SU-DHL-6 (cell line): ENCODE measurements at regions not wholly inside any gene's neighbourhood (a gene's known extent, or its start where the extent isn't known, plus 50 kb on each side); places are given as distances from the start of the nearest gene placed in this dataset.

Experiments used
- H2AFZ ChIP-seq: fragments of 200-600 bp; sonication (generic); 2 replicates; pipeline ENCODE4 v1.6.1; 2014; ENCODE audit warnings: low read depth, mild to moderate bottlenecking, moderate library complexity, mixed read lengths, antibody characterized with exemption, low read length; ENCODE audit not compliant: severe bottlenecking
- H3F3A ChIP-seq: fragments of 200-600 bp; shearing (Covaris generic); 2 replicates; pipeline ENCODE4 v1.6.0; 2016; ENCODE audit warnings: antibody characterized with exemption, mild to moderate bottlenecking; ENCODE audit not compliant: insufficient read depth
- H3K27ac ChIP-seq: fragments of 200-600 bp; sonication (generic); 2 replicates; pipeline ENCODE4 v1.5.1; 2016; ENCODE audit warnings: low read depth, mild to moderate bottlenecking, low read length, moderate library complexity, mixed read lengths
- H3K27me3 ChIP-seq: fragments of 200-600 bp; sonication (generic), shearing (Covaris generic); 2 replicates; pipeline ENCODE4 v1.6.0; 2014; ENCODE audit warnings: mild to moderate bottlenecking, low read length
- H3K36me3 ChIP-seq: fragments of 200-600 bp; sonication (generic); 2 replicates; pipeline ENCODE4 v1.6.1; 2014; ENCODE audit warnings: mild to moderate bottlenecking, low read length, mixed read lengths
- H3K4me2 ChIP-seq: fragments of 300-600, 200-600 bp; shearing (Covaris generic), sonication (generic); 2 replicates; pipeline ENCODE4 v1.6.0; 2014; ENCODE audit warnings: low read length, low read depth, mild to moderate bottlenecking; ENCODE audit not compliant: poor library complexity, severe bottlenecking
- H3K4me3 ChIP-seq: fragments of 200-600 bp; sonication (generic); 2 replicates; pipeline ENCODE4 v1.5.1; 2014; ENCODE audit warnings: antibody characterized with exemption, low read length, mild to moderate bottlenecking, mixed read lengths; ENCODE audit not compliant: insufficient read depth, poor library complexity, severe bottlenecking
- H3K79me2 ChIP-seq: fragments of 200-600 bp; sonication (generic); 2 replicates; pipeline ENCODE4 v1.6.1; 2014; ENCODE audit warnings: mild to moderate bottlenecking, low read length, moderate library complexity; ENCODE audit not compliant: insufficient read depth
- H3K9ac ChIP-seq: fragments of 200-600 bp; sonication (generic); 2 replicates; pipeline ENCODE4 v1.7.0; 2014; ENCODE audit warnings: mild to moderate bottlenecking, low read length
- H3K9me2 ChIP-seq: fragments of 200-600 bp; sonication (generic); replicated peaks from 2 replicates; pipeline ENCODE4 v1.6.1; 2014; ENCODE audit warnings: low read length; ENCODE audit not compliant: insufficient read depth
- H3K9me3 ChIP-seq: fragments of 200-600 bp; sonication (generic); 2 replicates; pipeline ENCODE4 v1.6.1; 2014; ENCODE audit warnings: low read length, mixed read lengths; ENCODE audit not compliant: insufficient read depth
- H4K20me1 ChIP-seq: fragments of 200-600 bp; sonication (generic); 2 replicates; pipeline ENCODE4 v1.6.1; 2014; ENCODE audit warnings: low read depth, mild to moderate bottlenecking, antibody characterized with exemption, low read length, moderate library complexity, mixed read lengths
- EZH2phosphoT487 ChIP-seq: fragments of 200-600 bp; sonication (generic), shearing (Covaris generic); conservative IDR thresholded peaks from 2 replicates; pipeline ENCODE4 v1.6.1; 2018; ENCODE audit warnings: mild to moderate bottlenecking, antibody characterized with exemption, low read length, moderate library complexity, mixed read lengths
- TF ChIP-seq, protein P1 (sequence below): fragments of 200-600 bp; sonication (generic); IDR thresholded peaks from one replicate; pipeline ENCODE4 v1.5.1; 2017; ENCODE audit warnings: antibody characterized with exemption, mild to moderate bottlenecking, low read length, moderate library complexity; ENCODE audit not compliant: insufficient read depth, poor library complexity, severe bottlenecking

DNA sequence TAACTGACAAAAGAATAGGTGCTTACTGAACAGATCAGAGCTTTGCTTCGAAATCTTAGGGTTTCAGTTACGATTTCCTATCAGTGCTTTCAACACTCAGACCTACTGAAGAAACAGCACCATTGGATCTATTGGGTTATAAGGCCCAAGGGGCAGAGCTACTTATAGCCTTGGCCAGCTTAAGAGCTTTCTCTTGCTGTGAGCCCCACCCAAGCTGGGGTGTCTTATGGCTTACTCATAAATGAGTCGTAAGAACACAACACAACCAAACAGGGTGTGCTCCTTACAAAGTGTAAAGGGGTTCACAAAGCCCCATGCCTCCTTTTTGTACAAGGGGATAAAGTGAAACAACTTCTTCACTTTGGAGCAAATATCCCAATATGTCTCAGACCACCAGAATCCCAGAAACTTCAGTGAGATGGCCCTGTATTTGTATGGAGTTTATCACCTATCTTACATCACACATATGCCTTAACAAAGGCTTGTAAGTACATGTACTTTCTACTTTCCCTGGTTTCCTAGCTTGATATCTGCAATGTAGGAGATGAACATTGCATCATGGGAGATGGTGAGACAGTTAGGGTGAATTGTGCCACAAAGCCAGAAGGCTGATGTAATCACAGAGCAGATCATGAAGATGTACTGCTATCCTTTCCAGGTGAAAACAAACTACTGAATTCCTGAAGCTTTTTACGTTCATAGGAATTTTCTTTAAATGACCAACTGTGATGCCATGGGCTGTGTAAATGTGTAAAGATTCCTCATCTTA, 115.5 kb upstream of the GLI2 start:
- no peaks in the 10 kb centered on the region for H3K27me3 ChIP-seq
- H2AFZ ChIP-seq = no peak overlapping the region
- no peaks in the 10 kb centered on the region for H3K9me2 ChIP-seq
- H3K4me3 ChIP-seq = no peak overlapping the region
- no peaks in the 10 kb centered on the region for H3K79me2 ChIP-seq
- no peak overlapping the region for H3K9ac ChIP-seq
- no peak overlapping the region for H3K4me2 ChIP-seq
- H3K36me3 ChIP-seq = no peaks in the 10 kb centered on the region
- H3K9me3 ChIP-seq = no peaks in the 10 kb centered on the region
- H3K27ac ChIP-seq = no peak overlapping the region
- no peaks in the 10 kb centered on the region for H3F3A ChIP-seq
- H4K20me1 ChIP-seq = no peaks in the 10 kb centered on the region
- no peak for TF ChIP-seq EZH2phosphoT487
- TF ChIP-seq, protein P1, sequence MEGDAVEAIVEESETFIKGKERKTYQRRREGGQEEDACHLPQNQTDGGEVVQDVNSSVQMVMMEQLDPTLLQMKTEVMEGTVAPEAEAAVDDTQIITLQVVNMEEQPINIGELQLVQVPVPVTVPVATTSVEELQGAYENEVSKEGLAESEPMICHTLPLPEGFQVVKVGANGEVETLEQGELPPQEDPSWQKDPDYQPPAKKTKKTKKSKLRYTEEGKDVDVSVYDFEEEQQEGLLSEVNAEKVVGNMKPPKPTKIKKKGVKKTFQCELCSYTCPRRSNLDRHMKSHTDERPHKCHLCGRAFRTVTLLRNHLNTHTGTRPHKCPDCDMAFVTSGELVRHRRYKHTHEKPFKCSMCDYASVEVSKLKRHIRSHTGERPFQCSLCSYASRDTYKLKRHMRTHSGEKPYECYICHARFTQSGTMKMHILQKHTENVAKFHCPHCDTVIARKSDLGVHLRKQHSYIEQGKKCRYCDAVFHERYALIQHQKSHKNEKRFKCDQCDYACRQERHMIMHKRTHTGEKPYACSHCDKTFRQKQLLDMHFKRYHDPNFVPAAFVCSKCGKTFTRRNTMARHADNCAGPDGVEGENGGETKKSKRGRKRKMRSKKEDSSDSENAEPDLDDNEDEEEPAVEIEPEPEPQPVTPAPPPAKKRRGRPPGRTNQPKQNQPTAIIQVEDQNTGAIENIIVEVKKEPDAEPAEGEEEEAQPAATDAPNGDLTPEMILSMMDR = no peak

GRCh38 chr2:120622159-120622869, 113.4 kb upstream of the GLI2 start:
- H3K9me2 ChIP-seq = no peaks in the 10 kb centered on the region
- TF ChIP-seq, protein P1 = no peak
- no peak for TF ChIP-seq EZH2phosphoT487
- no peaks in the 10 kb centered on the region for H3K27me3 ChIP-seq
- no peak overlapping the region for H2AFZ ChIP-seq
- H3K27ac ChIP-seq = no peak overlapping the region
- no peaks in the 10 kb centered on the region for H3K79me2 ChIP-seq
- H3F3A ChIP-seq = no peaks in the 10 kb centered on the region
- H3K9me3 ChIP-seq = no peaks in the 10 kb centered on the region
- H3K9ac ChIP-seq = no peak overlapping the region
- H4K20me1 ChIP-seq = no peaks in the 10 kb centered on the region
- H3K36me3 ChIP-seq = no peaks in the 10 kb centered on the region
- no peak overlapping the region for H3K4me2 ChIP-seq
- no peak overlapping the region for H3K4me3 ChIP-seq

DNA sequence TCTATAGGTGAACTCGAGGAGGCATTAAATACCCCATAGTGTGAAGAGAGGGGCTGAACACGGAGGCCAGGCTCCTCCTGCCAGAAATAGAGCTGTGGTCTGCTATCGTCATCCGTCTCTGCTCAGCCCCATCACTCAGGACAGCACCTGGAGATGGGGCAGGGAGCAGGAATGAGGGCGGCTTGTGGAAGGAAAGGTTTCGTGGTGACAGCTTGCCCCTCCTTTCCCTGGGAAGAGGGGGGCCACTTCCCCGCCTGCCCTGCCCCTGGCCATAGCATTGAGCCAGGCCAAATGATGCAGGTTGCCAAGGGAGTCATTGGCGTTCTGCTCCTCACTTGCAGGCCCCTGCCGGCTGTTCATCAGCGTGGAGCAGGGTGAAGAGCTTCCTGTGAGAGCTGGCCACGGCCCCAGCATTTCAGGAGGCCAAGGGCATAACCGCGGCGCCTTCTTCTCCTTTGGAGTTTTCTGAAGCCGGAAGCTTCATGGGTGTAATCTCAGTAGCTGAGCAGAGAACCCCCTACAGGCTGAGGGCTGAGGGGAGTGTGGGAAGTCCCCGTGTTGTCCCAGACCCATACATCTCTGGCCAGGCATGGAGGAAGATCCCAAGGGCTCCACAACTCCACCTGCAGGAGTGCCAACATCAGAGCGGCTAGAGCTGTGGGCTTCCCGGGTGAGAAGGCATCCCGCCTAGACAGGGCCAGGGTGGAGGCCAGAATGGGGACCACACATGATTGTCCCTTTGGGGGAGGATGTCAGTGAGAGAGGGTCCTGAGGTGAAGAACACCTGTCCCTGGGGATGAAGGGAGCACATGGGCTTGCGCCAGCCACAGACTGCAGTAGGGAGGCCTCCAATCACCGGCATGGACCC, 112.5 kb upstream of the GLI2 start:
- H3K4me2 ChIP-seq = no peak overlapping the region
- no peaks in the 10 kb centered on the region for H4K20me1 ChIP-seq
- H3K27ac ChIP-seq = no peak overlapping the region
- H3F3A ChIP-seq = no peaks in the 10 kb centered on the region
- H2AFZ ChIP-seq = no peak overlapping the region
- H3K9ac ChIP-seq = no peak overlapping the region
- no peaks in the 10 kb centered on the region for H3K9me3 ChIP-seq
- H3K9me2 ChIP-seq = no peaks in the 10 kb centered on the region
- no peak for TF ChIP-seq EZH2phosphoT487
- TF ChIP-seq, protein P1 = no peak
- H3K27me3 ChIP-seq = no peaks in the 10 kb centered on the region
- no peaks in the 10 kb centered on the region for H3K36me3 ChIP-seq
- no peaks in the 10 kb centered on the region for H3K79me2 ChIP-seq
- no peak overlapping the region for H3K4me3 ChIP-seq
